H1 (cell line): ENCODE measurements at regions not wholly inside any gene's neighbourhood (a gene's known extent, or its start where the extent isn't known, plus 50 kb on each side); places are given as distances from the start of the nearest gene placed in this dataset.

Source experiments
- CREB1 ChIP-seq: IDR thresholded peaks from 2 replicates; pipeline ENCODE4 v1.6.1; 2012; ENCODE audit warnings: inconsistent platforms
- TF ChIP-seq, protein P1 (sequence below): fragments of 300-600 bp; sonication (generic); IDR thresholded peaks from 2 replicates; pipeline ENCODE4 v1.7.1; 2012; ENCODE audit warnings: low read length, moderate library complexity, mild to moderate bottlenecking, inconsistent platforms; ENCODE audit not compliant: insufficient replicate concordance

DNA sequence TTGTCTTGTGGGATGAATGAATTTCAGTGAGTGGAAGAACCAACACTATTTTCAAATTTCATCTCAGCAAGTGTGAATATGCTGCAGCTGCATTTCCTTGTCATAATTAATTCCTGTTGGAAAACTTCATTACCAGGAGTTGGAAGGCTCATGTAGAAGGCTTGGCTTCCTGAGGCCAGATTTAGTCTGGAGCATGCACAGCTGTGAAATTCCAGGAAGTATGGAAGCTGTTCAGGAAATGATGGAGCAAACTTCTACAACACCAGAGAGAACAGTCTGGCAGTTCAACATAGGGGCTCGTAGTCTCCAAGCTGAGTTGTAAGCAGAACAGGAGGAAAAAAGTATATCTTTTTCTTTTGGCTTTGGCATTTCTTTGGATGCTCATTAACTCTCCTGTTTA lies 1439.9 kb upstream of the CELF2 start (continued):
- TF ChIP-seq, protein P1, sequence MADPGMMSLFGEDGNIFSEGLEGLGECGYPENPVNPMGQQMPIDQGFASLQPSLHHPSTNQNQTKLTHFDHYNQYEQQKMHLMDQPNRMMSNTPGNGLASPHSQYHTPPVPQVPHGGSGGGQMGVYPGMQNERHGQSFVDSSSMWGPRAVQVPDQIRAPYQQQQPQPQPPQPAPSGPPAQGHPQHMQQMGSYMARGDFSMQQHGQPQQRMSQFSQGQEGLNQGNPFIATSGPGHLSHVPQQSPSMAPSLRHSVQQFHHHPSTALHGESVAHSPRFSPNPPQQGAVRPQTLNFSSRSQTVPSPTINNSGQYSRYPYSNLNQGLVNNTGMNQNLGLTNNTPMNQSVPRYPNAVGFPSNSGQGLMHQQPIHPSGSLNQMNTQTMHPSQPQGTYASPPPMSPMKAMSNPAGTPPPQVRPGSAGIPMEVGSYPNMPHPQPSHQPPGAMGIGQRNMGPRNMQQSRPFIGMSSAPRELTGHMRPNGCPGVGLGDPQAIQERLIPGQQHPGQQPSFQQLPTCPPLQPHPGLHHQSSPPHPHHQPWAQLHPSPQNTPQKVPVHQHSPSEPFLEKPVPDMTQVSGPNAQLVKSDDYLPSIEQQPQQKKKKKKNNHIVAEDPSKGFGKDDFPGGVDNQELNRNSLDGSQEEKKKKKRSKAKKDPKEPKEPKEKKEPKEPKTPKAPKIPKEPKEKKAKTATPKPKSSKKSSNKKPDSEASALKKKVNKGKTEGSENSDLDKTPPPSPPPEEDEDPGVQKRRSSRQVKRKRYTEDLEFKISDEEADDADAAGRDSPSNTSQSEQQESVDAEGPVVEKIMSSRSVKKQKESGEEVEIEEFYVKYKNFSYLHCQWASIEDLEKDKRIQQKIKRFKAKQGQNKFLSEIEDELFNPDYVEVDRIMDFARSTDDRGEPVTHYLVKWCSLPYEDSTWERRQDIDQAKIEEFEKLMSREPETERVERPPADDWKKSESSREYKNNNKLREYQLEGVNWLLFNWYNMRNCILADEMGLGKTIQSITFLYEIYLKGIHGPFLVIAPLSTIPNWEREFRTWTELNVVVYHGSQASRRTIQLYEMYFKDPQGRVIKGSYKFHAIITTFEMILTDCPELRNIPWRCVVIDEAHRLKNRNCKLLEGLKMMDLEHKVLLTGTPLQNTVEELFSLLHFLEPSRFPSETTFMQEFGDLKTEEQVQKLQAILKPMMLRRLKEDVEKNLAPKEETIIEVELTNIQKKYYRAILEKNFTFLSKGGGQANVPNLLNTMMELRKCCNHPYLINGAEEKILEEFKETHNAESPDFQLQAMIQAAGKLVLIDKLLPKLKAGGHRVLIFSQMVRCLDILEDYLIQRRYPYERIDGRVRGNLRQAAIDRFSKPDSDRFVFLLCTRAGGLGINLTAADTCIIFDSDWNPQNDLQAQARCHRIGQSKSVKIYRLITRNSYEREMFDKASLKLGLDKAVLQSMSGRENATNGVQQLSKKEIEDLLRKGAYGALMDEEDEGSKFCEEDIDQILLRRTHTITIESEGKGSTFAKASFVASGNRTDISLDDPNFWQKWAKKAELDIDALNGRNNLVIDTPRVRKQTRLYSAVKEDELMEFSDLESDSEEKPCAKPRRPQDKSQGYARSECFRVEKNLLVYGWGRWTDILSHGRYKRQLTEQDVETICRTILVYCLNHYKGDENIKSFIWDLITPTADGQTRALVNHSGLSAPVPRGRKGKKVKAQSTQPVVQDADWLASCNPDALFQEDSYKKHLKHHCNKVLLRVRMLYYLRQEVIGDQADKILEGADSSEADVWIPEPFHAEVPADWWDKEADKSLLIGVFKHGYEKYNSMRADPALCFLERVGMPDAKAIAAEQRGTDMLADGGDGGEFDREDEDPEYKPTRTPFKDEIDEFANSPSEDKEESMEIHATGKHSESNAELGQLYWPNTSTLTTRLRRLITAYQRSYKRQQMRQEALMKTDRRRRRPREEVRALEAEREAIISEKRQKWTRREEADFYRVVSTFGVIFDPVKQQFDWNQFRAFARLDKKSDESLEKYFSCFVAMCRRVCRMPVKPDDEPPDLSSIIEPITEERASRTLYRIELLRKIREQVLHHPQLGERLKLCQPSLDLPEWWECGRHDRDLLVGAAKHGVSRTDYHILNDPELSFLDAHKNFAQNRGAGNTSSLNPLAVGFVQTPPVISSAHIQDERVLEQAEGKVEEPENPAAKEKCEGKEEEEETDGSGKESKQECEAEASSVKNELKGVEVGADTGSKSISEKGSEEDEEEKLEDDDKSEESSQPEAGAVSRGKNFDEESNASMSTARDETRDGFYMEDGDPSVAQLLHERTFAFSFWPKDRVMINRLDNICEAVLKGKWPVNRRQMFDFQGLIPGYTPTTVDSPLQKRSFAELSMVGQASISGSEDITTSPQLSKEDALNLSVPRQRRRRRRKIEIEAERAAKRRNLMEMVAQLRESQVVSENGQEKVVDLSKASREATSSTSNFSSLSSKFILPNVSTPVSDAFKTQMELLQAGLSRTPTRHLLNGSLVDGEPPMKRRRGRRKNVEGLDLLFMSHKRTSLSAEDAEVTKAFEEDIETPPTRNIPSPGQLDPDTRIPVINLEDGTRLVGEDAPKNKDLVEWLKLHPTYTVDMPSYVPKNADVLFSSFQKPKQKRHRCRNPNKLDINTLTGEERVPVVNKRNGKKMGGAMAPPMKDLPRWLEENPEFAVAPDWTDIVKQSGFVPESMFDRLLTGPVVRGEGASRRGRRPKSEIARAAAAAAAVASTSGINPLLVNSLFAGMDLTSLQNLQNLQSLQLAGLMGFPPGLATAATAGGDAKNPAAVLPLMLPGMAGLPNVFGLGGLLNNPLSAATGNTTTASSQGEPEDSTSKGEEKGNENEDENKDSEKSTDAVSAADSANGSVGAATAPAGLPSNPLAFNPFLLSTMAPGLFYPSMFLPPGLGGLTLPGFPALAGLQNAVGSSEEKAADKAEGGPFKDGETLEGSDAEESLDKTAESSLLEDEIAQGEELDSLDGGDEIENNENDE = no peak
- no peak for TF ChIP-seq CREB1
- TF ChIP-seq, all 59 proteins: peak for 0
